Hindlimb muscle (tissue), 1 donor: ENCODE measurements at regions not wholly inside any gene's neighbourhood (a gene's known extent, or its start where the extent isn't known, plus 50 kb on each side); places are given as distances from the start of the nearest gene placed in this dataset.

Experiments
- DNase-seq: peaks from one replicate; pipeline ENCODE4 v3.0.0-alpha.2; 2013

GRCh38 chr7:131274986-131275385 is 52.7 kb upstream of the MKLN1 start:
- DNase-seq, result no peak

- DNase-seq, result no peak
Measured at GRCh38 chr7:131276190-131276589, 51.5 kb upstream of the MKLN1 start.

- DNase-seq, result no peak
Measured at GRCh38 chr7:131276748-131277147, 50.9 kb upstream of the MKLN1 start.
